ENCODE measurements at regions not wholly inside any gene's neighbourhood (a gene's known extent, or its start where the extent isn't known, plus 50 kb on each side); places are given as distances from the start of the nearest gene placed in this dataset.

GRCh38 chr3:96731031-96731430, 83.4 kb upstream of the EPHA6 start:
- Histone ChIP-seq H3K4me1 (no peaks in the 10 kb centered on the region), H3K4me3 (no peak overlapping the region), H3K27me3 (no peaks in the 10 kb centered on the region), H3K27ac (no peak overlapping the region), H3K36me3 (no peaks in the 10 kb centered on the region), H3K9me3 (no peaks in the 10 kb centered on the region)
- TF ChIP-seq CTCF (IDR thresholded peaks at IDR 0.05) (no peak), EP300 (IDR thresholded peaks at IDR 0.05; ENCODE audit: low read depth) (no peak), POLR2A (IDR thresholded peaks at IDR 0.05) (no peak), POLR2AphosphoS5 (IDR thresholded peaks at IDR 0.05) (no peak)
- intact Hi-C loops (cut with DNase I; ENCODE audit: low total_unique reads) (no loop called here), in situ Hi-C loops (cut with MboI; ENCODE audit: low pct_ligation_motif_present in 1 of 4, low pct_unique_long_range_greater_than_20kb in 1 of 4, low sequenced_read_pairs in 3 of 4) (no loop called here)
- no peak for DNase-seq

GRCh38 chr3:96734273-96735009, 80.0 kb upstream of the EPHA6 start:
- whole genome bisulfite sequencing, 2 donors (ENCODE audit: low coverage in 1 of 2), result 82 to 92% methylated on average over 2 of the region's 2 CpGs
- H3K27ac ChIP-seq, result no peak overlapping the region
- no peaks in the 10 kb centered on the region for H3K9me3 ChIP-seq
- H3K4me3 ChIP-seq, result no peak overlapping the region
- H3K4me1 ChIP-seq, result no peaks in the 10 kb centered on the region
- TF ChIP-seq EP300 (IDR thresholded peaks at IDR 0.05; ENCODE audit: low read depth) (no peak), POLR2A (IDR thresholded peaks at IDR 0.05) (no peak), CTCF (IDR thresholded peaks at IDR 0.05) (no peak), POLR2AphosphoS5 (IDR thresholded peaks at IDR 0.05) (no peak)
- in situ Hi-C loops (cut with MboI; ENCODE audit: low pct_ligation_motif_present in 1 of 4, low pct_unique_long_range_greater_than_20kb in 1 of 4, low sequenced_read_pairs in 3 of 4), result no loop called here
- DNase-seq, result no peak
- no peaks in the 10 kb centered on the region for H3K27me3 ChIP-seq
- intact Hi-C loops (cut with DNase I; ENCODE audit: low total_unique reads), result no loop called here
- H3K36me3 ChIP-seq, result no peaks in the 10 kb centered on the region

GRCh38 chr3:96748139-96748538, 66.3 kb upstream of the EPHA6 start:
- no peak for DNase-seq
- no peaks in the 10 kb centered on the region for H3K36me3 ChIP-seq
- no peak overlapping the region for H3K27ac ChIP-seq
- H3K4me1 ChIP-seq, result no peaks in the 10 kb centered on the region
- H3K4me3 ChIP-seq, result no peak overlapping the region
- no peaks in the 10 kb centered on the region for H3K9me3 ChIP-seq
- in situ Hi-C loops (cut with MboI; ENCODE audit: low pct_ligation_motif_present in 1 of 4, low pct_unique_long_range_greater_than_20kb in 1 of 4, low sequenced_read_pairs in 3 of 4), result no loop called here
- TF ChIP-seq POLR2AphosphoS5 (IDR thresholded peaks at IDR 0.05), result no peak
- no peak for TF ChIP-seq EP300 (IDR thresholded peaks at IDR 0.05; ENCODE audit: low read depth)
- no peak for TF ChIP-seq POLR2A (IDR thresholded peaks at IDR 0.05)
- no peak for TF ChIP-seq CTCF (IDR thresholded peaks at IDR 0.05)
- intact Hi-C loops (cut with DNase I; ENCODE audit: low total_unique reads), result no loop called here
- no peaks in the 10 kb centered on the region for H3K27me3 ChIP-seq

GRCh38 chr3:96750094-96750767, 64.2 kb upstream of the EPHA6 start:
- TF ChIP-seq POLR2A (IDR thresholded peaks at IDR 0.05) (no peak), EP300 (IDR thresholded peaks at IDR 0.05; ENCODE audit: low read depth) (no peak), POLR2AphosphoS5 (IDR thresholded peaks at IDR 0.05) (no peak), CTCF (IDR thresholded peaks at IDR 0.05) (no peak)
- H3K4me1 ChIP-seq, result no peaks in the 10 kb centered on the region
- 89% methylated on average over 1 of the region's 2 CpGs; no CpG with 5 or more reads in 1 of the 2 donors for WGBS, 2 donors (ENCODE audit: low coverage in 1 of 2)
- H3K4me3 ChIP-seq, result no peak overlapping the region
- no peak overlapping the region for H3K27ac ChIP-seq
- intact Hi-C loops (cut with DNase I; ENCODE audit: low total_unique reads), result no loop called here
- H3K27me3 ChIP-seq, result no peaks in the 10 kb centered on the region
- H3K36me3 ChIP-seq, result no peaks in the 10 kb centered on the region
- in situ Hi-C loops (cut with MboI; ENCODE audit: low pct_ligation_motif_present in 1 of 4, low pct_unique_long_range_greater_than_20kb in 1 of 4, low sequenced_read_pairs in 3 of 4), result no loop called here
- no peak for DNase-seq
- H3K9me3 ChIP-seq, result no peaks in the 10 kb centered on the region

All from transverse colon (tissue), 4 donors.